Chondrocyte (in vitro differentiated cells): ENCODE measurements at regions not wholly inside any gene's neighbourhood (a gene's known extent, or its start where the extent isn't known, plus 50 kb on each side); places are given as distances from the start of the nearest gene placed in this dataset.

Experiments
- DNase-seq: peaks from one replicate; pipeline ENCODE4 v3.0.0; 2021; ENCODE audit warnings: mixed read lengths, low spot score
- H3K27ac Mint-ChIP-seq: one replicate; pipeline ENCODE4 v1.8.0; 2021; ENCODE audit warnings: mild to moderate bottlenecking, moderate library complexity, mixed read lengths; ENCODE audit not compliant: unreplicated experiment
- H3K27me3 Mint-ChIP-seq: 2 replicates; pipeline ENCODE4 v1.8.0; 2021; ENCODE audit warnings: low read depth, mixed read lengths
- H3K36me3 Mint-ChIP-seq: 2 replicates; pipeline ENCODE4 v1.8.0; 2021; ENCODE audit warnings: low read depth, mixed read lengths
- H3K4me1 Mint-ChIP-seq: 2 replicates; pipeline ENCODE4 v1.8.0; 2021; ENCODE audit warnings: low read depth, mild to moderate bottlenecking, mixed read lengths
- H3K4me3 Mint-ChIP-seq: one replicate; pipeline ENCODE4 v1.8.0; 2021; ENCODE audit warnings: mild to moderate bottlenecking, moderate library complexity, mixed read lengths; ENCODE audit not compliant: unreplicated experiment
- H3K9me3 Mint-ChIP-seq: 2 replicates; pipeline ENCODE4 v1.8.0; 2021; ENCODE audit warnings: low read depth, mixed read lengths
- CTCF ChIP-seq: fragments of 200-600 bp; sonication (generic); IDR thresholded peaks from 2 replicates; pipeline ENCODE4 v1.5.0; 2021; ENCODE audit warnings: antibody characterized with exemption, mild to moderate bottlenecking, moderate library complexity

DNA sequence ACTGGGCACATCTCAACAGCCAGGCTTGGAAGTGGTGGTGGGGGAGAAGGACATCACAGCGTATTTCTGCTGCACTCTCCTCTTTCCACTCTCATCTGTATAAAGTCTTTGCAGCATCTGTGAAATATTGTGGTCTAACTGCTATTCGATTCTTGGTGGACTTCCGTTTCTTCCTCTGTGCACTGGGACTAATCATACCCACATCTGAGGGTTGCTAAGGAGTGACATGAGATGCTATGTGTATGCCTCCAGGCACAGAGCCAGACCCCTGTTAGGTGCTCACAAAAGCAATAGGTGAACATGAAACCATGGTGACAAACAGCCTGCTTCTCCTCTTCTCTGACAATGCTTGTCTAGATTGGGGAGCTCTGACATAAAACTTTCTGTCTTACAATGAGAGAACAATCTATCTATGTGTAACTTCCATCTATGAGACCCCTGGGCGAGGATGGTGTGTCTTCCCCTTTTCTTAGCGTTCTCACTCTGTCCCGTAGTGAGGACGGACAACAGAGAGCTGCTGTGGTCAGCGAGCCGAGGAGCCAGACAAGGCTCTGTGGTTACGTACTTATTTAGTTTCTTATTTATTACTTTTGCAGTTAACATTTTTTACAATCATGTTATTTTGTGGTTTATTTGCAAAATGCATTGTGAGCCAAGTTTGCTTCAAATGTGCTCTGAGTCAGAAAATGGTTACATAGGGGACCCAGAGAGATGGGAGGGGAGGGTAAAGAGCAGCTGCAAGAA, 196.7 kb upstream of the TPRG1 start:
- H3K9me3 Mint-ChIP-seq = peaks cover 18% of the 10 kb centered on the region
- H3K4me3 Mint-ChIP-seq = no peak overlapping the region
- peaks cover 10% of the 10 kb centered on the region for H3K4me1 Mint-ChIP-seq
- H3K27me3 Mint-ChIP-seq = no peaks in the 10 kb centered on the region
- peaks cover 3% of the 10 kb centered on the region for H3K36me3 Mint-ChIP-seq
- no peak for TF ChIP-seq CTCF
- H3K27ac Mint-ChIP-seq = peak overlapping the region; percentile 72
- no peak for DNase-seq

- no peak overlapping the region for H3K27ac Mint-ChIP-seq
- peaks cover 3% of the 10 kb centered on the region for H3K36me3 Mint-ChIP-seq
- no peak for TF ChIP-seq CTCF
- no peak overlapping the region for H3K4me3 Mint-ChIP-seq
- peaks cover 13% of the 10 kb centered on the region for H3K9me3 Mint-ChIP-seq
- H3K27me3 Mint-ChIP-seq = no peaks in the 10 kb centered on the region
- DNase-seq = no peak
- H3K4me1 Mint-ChIP-seq = peaks cover 10% of the 10 kb centered on the region
Observed at GRCh38 chr3:188975600-188976314, 196.0 kb upstream of the TPRG1 start.

GRCh38 chr3:188976407-188976806, 195.4 kb upstream of the TPRG1 start:
- no peak for TF ChIP-seq CTCF
- H3K36me3 Mint-ChIP-seq = peaks cover 3% of the 10 kb centered on the region
- DNase-seq = no peak
- H3K4me3 Mint-ChIP-seq = no peak overlapping the region
- peaks cover 8% of the 10 kb centered on the region for H3K9me3 Mint-ChIP-seq
- no peak overlapping the region for H3K27ac Mint-ChIP-seq
- no peaks in the 10 kb centered on the region for H3K27me3 Mint-ChIP-seq
- H3K4me1 Mint-ChIP-seq = peaks cover 10% of the 10 kb centered on the region

GRCh38 chr3:188978421-188979171, 193.2 kb upstream of the TPRG1 start:
- Mint-ChIP-seq H3K27me3 (no peaks in the 10 kb centered on the region), H3K4me3 (no peak overlapping the region), H3K36me3 (no peaks in the 10 kb centered on the region), H3K4me1 (peaks cover 10% of the 10 kb centered on the region), H3K9me3 (no peaks in the 10 kb centered on the region), H3K27ac (no peak overlapping the region)
- TF ChIP-seq CTCF = no peak
- no peak for DNase-seq

GRCh38 chr3:188979248-188979647, 192.5 kb upstream of the TPRG1 start:
- no peak for TF ChIP-seq CTCF
- Mint-ChIP-seq H3K27me3 (no peaks in the 10 kb centered on the region), H3K27ac (no peak overlapping the region), H3K4me1 (peaks cover 8% of the 10 kb centered on the region), H3K4me3 (no peak overlapping the region), H3K9me3 (no peaks in the 10 kb centered on the region), H3K36me3 (no peaks in the 10 kb centered on the region)
- DNase-seq = no peak
